ENCODE measurements at regions not wholly inside any gene's neighbourhood (a gene's known extent, or its start where the extent isn't known, plus 50 kb on each side); places are given as distances from the start of the nearest gene placed in this dataset.

DNA sequence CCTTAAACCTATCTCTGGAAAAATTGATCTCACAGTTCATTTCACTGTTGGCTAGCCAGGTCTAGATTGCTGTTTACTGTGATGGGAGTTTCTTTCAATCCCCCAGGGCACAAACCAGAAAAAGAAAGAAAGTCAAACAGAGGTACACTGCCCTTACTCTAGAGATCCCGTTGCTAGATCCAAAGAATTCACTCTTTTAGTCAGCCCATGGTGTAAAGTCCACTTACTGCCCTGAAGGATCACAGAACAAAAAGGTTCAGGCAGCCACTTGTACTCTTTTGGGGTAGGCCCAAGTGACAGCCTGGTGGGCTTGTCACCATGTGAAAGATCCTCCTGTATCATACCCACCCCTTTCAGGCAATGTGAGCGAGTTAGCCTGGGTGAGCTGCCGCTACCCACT lies 162.6 kb upstream of the CCDC179 start:
- Histone ChIP-seq H3K4me3 (no peak overlapping the region), H3K9me3 (no peaks in the 10 kb centered on the region), H3K27me3 (no peaks in the 10 kb centered on the region), H3K27ac (no peak overlapping the region), H3K4me1 (no peaks in the 10 kb centered on the region), H3K36me3 (no peaks in the 10 kb centered on the region)
- 88 to 96% (median 94%) methylated on average over 3 of the region's 3 CpGs for WGBS, 4 donors
- TF ChIP-seq, protein P1, sequence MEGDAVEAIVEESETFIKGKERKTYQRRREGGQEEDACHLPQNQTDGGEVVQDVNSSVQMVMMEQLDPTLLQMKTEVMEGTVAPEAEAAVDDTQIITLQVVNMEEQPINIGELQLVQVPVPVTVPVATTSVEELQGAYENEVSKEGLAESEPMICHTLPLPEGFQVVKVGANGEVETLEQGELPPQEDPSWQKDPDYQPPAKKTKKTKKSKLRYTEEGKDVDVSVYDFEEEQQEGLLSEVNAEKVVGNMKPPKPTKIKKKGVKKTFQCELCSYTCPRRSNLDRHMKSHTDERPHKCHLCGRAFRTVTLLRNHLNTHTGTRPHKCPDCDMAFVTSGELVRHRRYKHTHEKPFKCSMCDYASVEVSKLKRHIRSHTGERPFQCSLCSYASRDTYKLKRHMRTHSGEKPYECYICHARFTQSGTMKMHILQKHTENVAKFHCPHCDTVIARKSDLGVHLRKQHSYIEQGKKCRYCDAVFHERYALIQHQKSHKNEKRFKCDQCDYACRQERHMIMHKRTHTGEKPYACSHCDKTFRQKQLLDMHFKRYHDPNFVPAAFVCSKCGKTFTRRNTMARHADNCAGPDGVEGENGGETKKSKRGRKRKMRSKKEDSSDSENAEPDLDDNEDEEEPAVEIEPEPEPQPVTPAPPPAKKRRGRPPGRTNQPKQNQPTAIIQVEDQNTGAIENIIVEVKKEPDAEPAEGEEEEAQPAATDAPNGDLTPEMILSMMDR (IDR thresholded peaks at IDR 0.05): no peak
- no peak for TF ChIP-seq POLR2A (IDR thresholded peaks at IDR 0.05)
- ATAC-seq (no peak), DNase-seq (no peak)
- intact Hi-C loops (cut with DNase I): no loop called here

DNA sequence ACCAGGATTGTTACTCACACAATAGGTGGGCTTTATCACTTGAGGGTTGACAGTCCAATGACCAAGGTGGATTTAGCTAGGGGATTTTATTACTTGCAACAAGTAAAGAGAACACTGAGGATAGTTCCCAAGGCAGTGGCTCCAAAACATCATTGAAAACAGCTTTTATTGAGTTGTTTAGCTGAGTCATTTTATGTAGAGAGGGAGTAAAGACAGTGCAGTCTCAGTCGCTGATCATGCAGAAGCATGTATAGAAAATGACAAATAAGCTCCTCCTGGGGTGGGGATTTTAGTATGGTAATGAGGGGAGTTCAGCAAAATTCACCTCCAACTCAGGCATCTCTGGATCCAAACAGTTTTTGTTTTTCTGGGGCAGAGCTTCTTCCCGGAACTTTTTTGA lies 163.0 kb upstream of the CCDC179 start:
- Histone ChIP-seq H3K27me3 (no peaks in the 10 kb centered on the region), H3K9me3 (no peaks in the 10 kb centered on the region), H3K27ac (no peak overlapping the region), H3K4me1 (no peaks in the 10 kb centered on the region), H3K36me3 (no peaks in the 10 kb centered on the region), H3K4me3 (no peak overlapping the region)
- DNase-seq (no peak), ATAC-seq (no peak)
- intact Hi-C loops (cut with DNase I): no loop called here
- no peak for TF ChIP-seq POLR2A (IDR thresholded peaks at IDR 0.05)
- TF ChIP-seq, protein P1 (IDR thresholded peaks at IDR 0.05): no peak
- 78 to 88% (median 82%) methylated on average over 2 of the region's 2 CpGs for WGBS, 4 donors

DNA sequence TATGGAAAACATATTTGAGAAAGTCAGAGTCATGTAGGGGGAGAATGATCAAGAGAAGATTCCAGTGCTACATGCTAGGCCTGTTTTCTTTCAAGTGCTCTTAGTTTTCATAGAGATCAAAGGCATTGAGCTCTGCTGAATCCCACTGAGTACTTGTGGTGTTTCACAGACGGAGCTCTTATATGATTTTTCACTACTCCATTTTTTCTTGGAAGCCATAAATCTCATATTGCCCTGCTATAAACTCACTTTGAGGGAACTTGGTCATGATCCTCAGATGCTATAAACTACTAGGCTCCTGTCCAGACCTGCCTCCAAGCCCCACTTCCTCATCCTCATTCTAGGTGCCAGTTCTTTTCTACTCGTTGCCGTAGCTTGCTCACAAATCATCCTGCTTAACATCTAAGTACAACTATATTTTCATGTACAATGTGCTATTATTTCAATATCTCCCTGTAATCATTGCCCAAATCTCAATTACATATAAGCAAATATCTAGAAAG lies 180.8 kb upstream of the CCDC179 start:
- no peaks in the 10 kb centered on the region for H3K36me3 ChIP-seq
- TF ChIP-seq, protein P1 (IDR thresholded peaks at IDR 0.05): no peak
- TF ChIP-seq POLR2A (IDR thresholded peaks at IDR 0.05): no peak
- no peak overlapping the region for H3K4me3 ChIP-seq
- H3K27ac ChIP-seq: no peak overlapping the region
- H3K4me1 ChIP-seq: no peaks in the 10 kb centered on the region
- ATAC-seq (no peak), DNase-seq (no peak)
- 80 to 90% (median 81%) methylated on average over 3 of the region's 3 CpGs for WGBS, 4 donors
- no peaks in the 10 kb centered on the region for H3K27me3 ChIP-seq
- H3K9me3 ChIP-seq: no peaks in the 10 kb centered on the region
- intact Hi-C loops (cut with DNase I): no loop called here

DNA sequence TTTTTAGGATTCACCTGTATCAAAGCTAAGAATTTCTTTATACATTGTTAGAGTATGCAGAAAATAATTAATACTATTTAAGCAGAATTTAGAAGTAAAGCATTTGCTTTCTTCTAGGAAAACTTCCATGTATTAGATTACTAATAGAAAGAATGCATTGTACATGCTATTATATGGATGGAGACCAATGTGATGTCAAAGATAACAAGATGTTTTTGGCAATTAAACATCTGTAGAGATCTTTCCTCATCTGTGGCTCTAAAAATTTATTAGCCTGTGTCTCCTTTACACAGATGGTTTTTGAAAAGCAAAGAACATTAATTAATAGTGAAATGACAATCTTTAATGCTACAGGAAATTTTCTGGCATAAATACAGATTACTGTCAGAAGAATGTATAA lies 198.4 kb upstream of the CCDC179 start:
- Histone ChIP-seq H3K4me1 (no peaks in the 10 kb centered on the region), H3K27me3 (no peaks in the 10 kb centered on the region), H3K36me3 (no peaks in the 10 kb centered on the region), H3K9me3 (no peaks in the 10 kb centered on the region), H3K27ac (no peak overlapping the region), H3K4me3 (no peak overlapping the region)
- ATAC-seq (no peak), DNase-seq (no peak)
- intact Hi-C loops (cut with DNase I): no loop called here
- TF ChIP-seq POLR2A (IDR thresholded peaks at IDR 0.05): no peak
- TF ChIP-seq, protein P1 (IDR thresholded peaks at IDR 0.05): no peak
